Nephron progenitor cell (in vitro differentiated cells): ENCODE measurements at regions not wholly inside any gene's neighbourhood (a gene's known extent, or its start where the extent isn't known, plus 50 kb on each side); places are given as distances from the start of the nearest gene placed in this dataset.

Experiments used
- DNase-seq: peaks from one replicate; pipeline ENCODE4 v3.0.0; 2021
- H3K27ac Mint-ChIP-seq: 2 replicates; pipeline ENCODE4 v1.8.0; 2021; ENCODE audit warnings: mild to moderate bottlenecking, moderate library complexity, mixed read lengths
- H3K27me3 Mint-ChIP-seq: 2 replicates; pipeline ENCODE4 v1.8.0; 2021; ENCODE audit warnings: mild to moderate bottlenecking, low read depth, mixed read lengths; ENCODE audit not compliant: poor library complexity
- H3K36me3 Mint-ChIP-seq: 2 replicates; pipeline ENCODE4 v1.8.0; 2021; ENCODE audit warnings: low read depth, mixed read lengths
- H3K4me1 Mint-ChIP-seq: 2 replicates; pipeline ENCODE4 v1.8.0; 2021; ENCODE audit warnings: mixed read lengths
- H3K4me3 Mint-ChIP-seq: 2 replicates; pipeline ENCODE4 v1.8.0; 2021; ENCODE audit warnings: mild to moderate bottlenecking, moderate library complexity, mixed read lengths
- H3K9me3 Mint-ChIP-seq: 2 replicates; pipeline ENCODE4 v1.8.0; 2021; ENCODE audit warnings: mild to moderate bottlenecking, moderate library complexity, mixed read lengths
- TF ChIP-seq, protein P1 (sequence below): fragments of 200-600 bp; sonication (generic); IDR thresholded peaks from 2 replicates; pipeline ENCODE4 v1.5.0; 2021; ENCODE audit warnings: antibody characterized with exemption

DNA sequence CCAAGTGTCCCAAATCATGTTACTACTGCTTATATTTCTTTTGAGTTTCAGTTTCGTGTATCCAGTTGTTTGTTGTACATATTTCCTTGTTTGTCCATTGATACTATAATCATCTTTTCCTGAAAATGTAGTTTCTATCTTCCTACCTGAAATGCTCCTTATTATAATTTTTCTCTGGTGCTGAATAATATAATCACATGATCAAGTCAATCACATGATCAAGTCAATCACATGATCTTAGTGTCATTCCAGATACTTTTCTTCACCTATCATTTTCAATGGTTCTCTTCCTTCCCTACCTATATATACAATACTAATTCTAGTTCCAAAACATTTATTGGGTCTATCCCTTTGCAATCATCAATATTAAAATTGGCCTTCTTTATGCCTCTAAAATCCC lies 2058.8 kb downstream of the PCDH7 start:
- no peak for DNase-seq
- no peak overlapping the region for H3K4me3 Mint-ChIP-seq
- TF ChIP-seq, protein P1, sequence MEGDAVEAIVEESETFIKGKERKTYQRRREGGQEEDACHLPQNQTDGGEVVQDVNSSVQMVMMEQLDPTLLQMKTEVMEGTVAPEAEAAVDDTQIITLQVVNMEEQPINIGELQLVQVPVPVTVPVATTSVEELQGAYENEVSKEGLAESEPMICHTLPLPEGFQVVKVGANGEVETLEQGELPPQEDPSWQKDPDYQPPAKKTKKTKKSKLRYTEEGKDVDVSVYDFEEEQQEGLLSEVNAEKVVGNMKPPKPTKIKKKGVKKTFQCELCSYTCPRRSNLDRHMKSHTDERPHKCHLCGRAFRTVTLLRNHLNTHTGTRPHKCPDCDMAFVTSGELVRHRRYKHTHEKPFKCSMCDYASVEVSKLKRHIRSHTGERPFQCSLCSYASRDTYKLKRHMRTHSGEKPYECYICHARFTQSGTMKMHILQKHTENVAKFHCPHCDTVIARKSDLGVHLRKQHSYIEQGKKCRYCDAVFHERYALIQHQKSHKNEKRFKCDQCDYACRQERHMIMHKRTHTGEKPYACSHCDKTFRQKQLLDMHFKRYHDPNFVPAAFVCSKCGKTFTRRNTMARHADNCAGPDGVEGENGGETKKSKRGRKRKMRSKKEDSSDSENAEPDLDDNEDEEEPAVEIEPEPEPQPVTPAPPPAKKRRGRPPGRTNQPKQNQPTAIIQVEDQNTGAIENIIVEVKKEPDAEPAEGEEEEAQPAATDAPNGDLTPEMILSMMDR: no peak
- no peak overlapping the region for H3K27ac Mint-ChIP-seq
- H3K27me3 Mint-ChIP-seq: peaks cover 2% of the 10 kb centered on the region
- no peaks in the 10 kb centered on the region for H3K9me3 Mint-ChIP-seq
- H3K4me1 Mint-ChIP-seq: no peaks in the 10 kb centered on the region
- H3K36me3 Mint-ChIP-seq: no peaks in the 10 kb centered on the region

GRCh38 chr4:32789026-32789608 lies 2068.9 kb downstream of the PCDH7 start:
- Mint-ChIP-seq H3K4me1 (no peaks in the 10 kb centered on the region), H3K27ac (no peak overlapping the region), H3K36me3 (no peaks in the 10 kb centered on the region), H3K4me3 (no peak overlapping the region), H3K9me3 (no peaks in the 10 kb centered on the region), H3K27me3 (no peaks in the 10 kb centered on the region)
- TF ChIP-seq, protein P1: no peak
- DNase-seq: no peak

GRCh38 chr4:32790803-32791202 lies 2070.6 kb downstream of the PCDH7 start:
- no peak for DNase-seq
- Mint-ChIP-seq H3K27ac (no peak overlapping the region), H3K4me1 (no peaks in the 10 kb centered on the region), H3K4me3 (no peak overlapping the region), H3K9me3 (no peaks in the 10 kb centered on the region), H3K27me3 (no peaks in the 10 kb centered on the region), H3K36me3 (no peaks in the 10 kb centered on the region)
- TF ChIP-seq, protein P1: no peak

GRCh38 chr4:32798471-32799159 lies 2078.4 kb downstream of the PCDH7 start:
- Mint-ChIP-seq H3K4me1 (no peaks in the 10 kb centered on the region), H3K27me3 (peaks cover 5% of the 10 kb centered on the region), H3K36me3 (no peaks in the 10 kb centered on the region), H3K9me3 (no peaks in the 10 kb centered on the region), H3K4me3 (no peak overlapping the region), H3K27ac (no peak overlapping the region)
- no peak for DNase-seq
- TF ChIP-seq, protein P1: no peak

DNA sequence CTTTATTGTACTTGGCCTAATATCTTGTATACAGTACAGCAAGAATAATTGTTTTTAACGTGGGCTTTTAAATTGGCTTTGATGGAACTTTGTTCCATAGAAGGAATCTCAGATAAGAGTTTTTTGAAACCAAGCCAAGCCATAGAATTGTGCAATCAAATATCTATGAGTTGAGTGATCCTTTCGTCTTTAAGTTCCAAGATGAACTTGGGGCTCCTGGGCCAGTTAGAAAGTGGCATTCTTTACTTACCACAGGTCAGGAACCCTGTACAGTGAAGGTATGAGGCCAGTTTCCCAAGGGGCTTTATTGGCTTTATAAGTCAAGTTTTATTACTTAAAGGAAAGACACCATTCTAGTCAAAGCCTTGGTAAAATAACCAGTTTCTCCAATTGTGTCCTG lies 2104.2 kb downstream of the PCDH7 start:
- H3K4me3 Mint-ChIP-seq: no peak overlapping the region
- no peak overlapping the region for H3K27ac Mint-ChIP-seq
- no peaks in the 10 kb centered on the region for H3K4me1 Mint-ChIP-seq
- peaks cover 54% of the 10 kb centered on the region for H3K9me3 Mint-ChIP-seq
- H3K27me3 Mint-ChIP-seq: no peaks in the 10 kb centered on the region
- TF ChIP-seq, protein P1: no peak
- H3K36me3 Mint-ChIP-seq: no peaks in the 10 kb centered on the region
- no peak for DNase-seq

- no peaks in the 10 kb centered on the region for H3K27me3 Mint-ChIP-seq
- TF ChIP-seq, protein P1: no peak
Measured at GRCh38 chr4:32826169-32826568, 2106.0 kb downstream of the PCDH7 start.

More at GRCh38 chr4:32826169-32826568, 2106.0 kb downstream of the PCDH7 start:
- no peaks in the 10 kb centered on the region for H3K4me1 Mint-ChIP-seq
- no peak for DNase-seq
- H3K36me3 Mint-ChIP-seq: no peaks in the 10 kb centered on the region
- peaks cover 59% of the 10 kb centered on the region for H3K9me3 Mint-ChIP-seq
- H3K27ac Mint-ChIP-seq: no peak overlapping the region
- no peak overlapping the region for H3K4me3 Mint-ChIP-seq
